HG03039 (cell line): ENCODE measurements at regions not wholly inside any gene's neighbourhood (a gene's known extent, or its start where the extent isn't known, plus 50 kb on each side); places are given as distances from the start of the nearest gene placed in this dataset.

Source experiments
- ATAC-seq: cut with Tn5 transposase; IDR thresholded peaks from one replicate; pipeline ENCODE4 v1.9.1; 2021; ENCODE audit warnings: mild to moderate bottlenecking, moderate library complexity; ENCODE audit not compliant: unreplicated experiment

- no peak for ATAC-seq
These were observed 306.6 kb downstream of the SLC6A15 start for GRCh38 chr12:84605983-84606382.

- no peak for ATAC-seq
These were observed 308.0 kb downstream of the SLC6A15 start for GRCh38 chr12:84604551-84604950.

GRCh38 chr12:84603484-84604248, 308.9 kb downstream of the SLC6A15 start:
- no peak for ATAC-seq

DNA sequence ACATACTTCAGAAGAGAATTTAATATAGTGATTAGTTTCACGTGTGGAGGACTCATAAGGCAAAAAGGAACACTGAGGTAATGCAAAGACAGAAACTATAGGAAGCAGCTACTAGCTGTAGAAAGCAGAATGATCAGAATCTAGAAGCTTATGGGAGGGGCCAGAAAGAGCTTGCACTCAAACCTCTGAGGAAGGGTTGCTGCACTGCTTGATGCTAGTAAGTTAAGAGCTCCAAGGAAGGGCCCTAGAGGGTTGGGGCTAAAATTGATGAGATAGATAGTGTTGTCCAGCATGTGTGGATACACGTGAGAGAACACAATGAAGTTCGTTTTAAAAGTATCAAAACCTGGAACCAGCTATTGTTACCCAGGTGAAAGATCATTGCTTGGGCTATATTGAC, 311.1 kb downstream of the SLC6A15 start:
- ATAC-seq = no peak

GRCh38 chr12:84599539-84599938, 313.1 kb downstream of the SLC6A15 start:
- ATAC-seq = no peak

GRCh38 chr12:84596266-84596665, 316.3 kb downstream of the SLC6A15 start:
- no peak for ATAC-seq

- ATAC-seq = no peak
These were observed 318.4 kb downstream of the SLC6A15 start for GRCh38 chr12:84594157-84594556.

DNA sequence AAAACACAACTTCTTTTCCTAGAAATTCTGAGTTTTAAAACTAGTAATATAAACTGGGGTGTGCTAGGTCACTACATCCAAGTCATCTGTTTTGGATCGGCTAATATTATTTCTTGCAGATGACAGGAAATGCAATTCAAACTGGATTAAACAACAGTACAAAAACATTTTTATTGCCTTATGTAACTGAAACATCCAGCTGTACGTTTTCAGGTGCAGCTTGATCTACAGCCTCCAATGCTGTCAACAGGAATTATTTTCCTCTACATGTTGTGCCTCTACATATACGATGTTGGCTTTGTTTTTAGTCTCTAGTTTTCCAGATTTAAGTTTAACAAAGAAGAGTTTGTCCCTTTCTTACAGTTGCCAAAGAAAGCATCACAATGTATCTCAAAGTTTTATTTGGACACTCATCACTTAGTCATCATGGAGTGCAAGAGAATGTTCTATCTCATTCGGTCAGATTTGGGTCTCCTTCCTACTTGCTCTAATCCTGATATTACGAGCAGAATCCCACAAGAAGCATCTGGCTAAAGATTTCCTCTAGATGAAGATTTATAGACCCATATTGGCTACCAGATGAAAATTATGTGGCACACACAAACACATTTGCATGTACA, 326.7 kb downstream of the SLC6A15 start:
- no peak for ATAC-seq

DNA sequence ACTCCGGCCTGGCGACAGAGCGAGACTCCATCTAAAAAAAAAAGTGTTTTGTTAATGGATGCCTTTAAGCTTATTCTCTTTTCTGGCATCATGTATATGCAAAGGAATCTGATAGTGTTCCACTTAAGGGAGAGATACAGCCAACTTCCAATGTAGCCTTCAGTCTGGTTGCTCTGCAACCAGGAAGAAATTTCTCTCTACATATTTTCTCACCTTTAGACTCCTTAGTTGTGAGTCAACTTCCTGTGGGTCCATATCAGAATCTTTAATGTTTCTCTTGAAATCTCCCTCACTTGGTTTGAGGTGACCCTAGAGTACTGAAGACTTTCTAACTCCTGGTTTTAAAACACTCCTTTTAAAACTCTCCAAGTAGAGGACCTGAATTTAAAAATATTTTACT, 340.4 kb downstream of the SLC6A15 start:
- ATAC-seq = no peak

- no peak for ATAC-seq
These were observed 350.3 kb downstream of the SLC6A15 start for GRCh38 chr12:84562331-84562730.

GRCh38 chr12:84561351-84561750, 351.2 kb downstream of the SLC6A15 start:
- ATAC-seq = no peak

DNA sequence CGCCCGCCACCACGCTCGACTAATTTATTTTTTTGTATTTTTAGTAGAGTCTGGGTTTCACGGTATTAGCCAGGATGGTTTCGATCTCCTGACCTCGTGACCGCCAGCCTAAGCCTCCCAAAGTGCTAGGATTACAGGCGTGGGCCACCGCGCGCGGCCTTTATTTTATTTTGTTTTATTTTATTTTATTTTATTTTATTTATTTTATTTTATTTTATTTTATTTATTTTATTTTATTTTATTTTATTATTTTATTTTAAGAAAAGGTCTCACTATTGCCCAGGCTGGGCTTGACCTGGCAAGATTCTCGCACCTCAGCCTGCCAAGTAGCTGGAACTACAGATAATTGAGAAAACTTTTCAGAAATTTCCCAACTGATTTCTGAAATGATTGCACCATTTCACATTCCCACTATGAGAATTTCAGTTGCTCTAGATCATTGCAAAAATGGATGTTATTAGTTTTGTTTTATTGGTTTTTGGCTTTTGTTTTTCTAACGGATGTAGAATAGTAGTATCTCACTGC, 358.3 kb downstream of the SLC6A15 start:
- ATAC-seq = no peak

- no peak for ATAC-seq
These were observed 359.1 kb downstream of the SLC6A15 start for GRCh38 chr12:84553331-84554117.

GRCh38 chr12:84551373-84551772, 361.2 kb downstream of the SLC6A15 start:
- no peak for ATAC-seq

DNA sequence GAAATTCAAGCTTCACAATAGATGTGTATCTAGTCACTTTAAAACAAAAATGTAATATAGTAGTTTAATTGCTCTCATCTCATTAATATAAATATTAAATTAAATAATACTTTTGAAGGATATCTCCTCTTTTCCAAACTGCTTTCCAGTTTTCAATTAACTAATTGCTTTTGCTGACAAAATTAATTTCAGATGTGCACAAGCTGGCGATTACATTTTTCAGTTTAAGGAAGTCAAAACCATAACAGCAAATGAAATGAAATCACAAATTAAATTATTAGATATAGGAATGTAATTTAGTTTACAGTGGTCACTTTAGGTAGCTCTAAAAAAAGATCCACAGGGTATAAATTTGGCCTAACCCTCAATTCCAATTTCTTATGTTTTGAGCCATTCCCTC, 362.1 kb downstream of the SLC6A15 start:
- no peak for ATAC-seq

DNA sequence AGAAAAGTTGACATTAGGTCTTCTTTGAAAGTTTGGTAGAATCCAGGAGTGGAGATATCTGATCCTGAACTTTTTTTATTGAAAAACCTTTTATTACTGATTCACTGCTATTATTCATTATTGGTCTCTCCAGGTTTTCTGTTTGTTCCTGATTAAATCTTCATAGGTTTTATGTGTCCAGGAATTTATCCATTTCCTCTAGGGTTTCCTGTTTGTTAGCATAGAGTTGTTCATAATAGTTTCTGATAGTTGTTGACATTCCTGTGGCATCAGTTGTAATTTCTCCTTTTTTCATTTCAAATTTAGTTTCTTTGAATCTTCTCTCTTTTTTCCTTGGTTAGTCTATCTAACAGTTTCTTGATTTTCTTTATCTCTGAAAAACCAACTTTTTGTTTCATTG, 370.3 kb downstream of the SLC6A15 start:
- no peak for ATAC-seq

DNA sequence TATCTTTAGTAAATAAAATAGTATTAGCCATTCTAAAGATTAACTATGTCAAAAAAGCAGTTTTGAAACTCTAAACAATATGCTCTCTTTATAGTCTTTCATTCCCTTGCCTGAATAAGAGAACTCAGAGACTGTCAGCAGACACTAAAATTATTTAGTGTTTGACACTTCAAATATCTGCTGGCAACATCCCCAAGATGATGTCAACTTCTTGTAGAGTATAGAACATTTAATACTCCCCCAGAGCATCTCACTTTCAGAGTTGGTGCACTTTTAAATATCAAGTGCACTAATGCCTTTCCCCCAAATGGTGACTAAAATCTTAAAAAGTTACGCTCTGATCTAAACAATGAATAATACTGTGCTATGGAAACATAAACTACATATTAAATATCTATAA, 374.9 kb downstream of the SLC6A15 start:
- ATAC-seq = no peak

DNA sequence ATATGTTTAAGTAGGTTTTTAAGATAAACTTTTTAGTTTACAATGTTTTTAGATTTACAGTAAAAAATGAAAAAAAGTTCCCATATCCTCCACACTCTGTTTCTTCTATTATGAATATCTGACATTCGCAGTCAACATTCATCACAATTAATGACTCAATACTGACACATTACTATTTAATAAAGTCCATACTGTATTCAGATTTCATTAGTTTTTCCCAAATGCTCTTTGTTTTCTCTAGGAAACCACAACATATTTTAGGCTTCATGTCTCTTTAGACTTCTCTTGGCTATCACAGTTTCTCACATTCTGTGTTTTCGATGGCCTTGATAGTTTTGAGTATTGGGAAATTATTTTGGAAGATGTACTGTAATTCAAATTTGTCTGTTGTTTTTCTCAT, 399.8 kb downstream of the SLC6A15 start:
- ATAC-seq = no peak

- no peak for ATAC-seq
These were observed 403.7 kb downstream of the SLC6A15 start for GRCh38 chr12:84508851-84509260.

DNA sequence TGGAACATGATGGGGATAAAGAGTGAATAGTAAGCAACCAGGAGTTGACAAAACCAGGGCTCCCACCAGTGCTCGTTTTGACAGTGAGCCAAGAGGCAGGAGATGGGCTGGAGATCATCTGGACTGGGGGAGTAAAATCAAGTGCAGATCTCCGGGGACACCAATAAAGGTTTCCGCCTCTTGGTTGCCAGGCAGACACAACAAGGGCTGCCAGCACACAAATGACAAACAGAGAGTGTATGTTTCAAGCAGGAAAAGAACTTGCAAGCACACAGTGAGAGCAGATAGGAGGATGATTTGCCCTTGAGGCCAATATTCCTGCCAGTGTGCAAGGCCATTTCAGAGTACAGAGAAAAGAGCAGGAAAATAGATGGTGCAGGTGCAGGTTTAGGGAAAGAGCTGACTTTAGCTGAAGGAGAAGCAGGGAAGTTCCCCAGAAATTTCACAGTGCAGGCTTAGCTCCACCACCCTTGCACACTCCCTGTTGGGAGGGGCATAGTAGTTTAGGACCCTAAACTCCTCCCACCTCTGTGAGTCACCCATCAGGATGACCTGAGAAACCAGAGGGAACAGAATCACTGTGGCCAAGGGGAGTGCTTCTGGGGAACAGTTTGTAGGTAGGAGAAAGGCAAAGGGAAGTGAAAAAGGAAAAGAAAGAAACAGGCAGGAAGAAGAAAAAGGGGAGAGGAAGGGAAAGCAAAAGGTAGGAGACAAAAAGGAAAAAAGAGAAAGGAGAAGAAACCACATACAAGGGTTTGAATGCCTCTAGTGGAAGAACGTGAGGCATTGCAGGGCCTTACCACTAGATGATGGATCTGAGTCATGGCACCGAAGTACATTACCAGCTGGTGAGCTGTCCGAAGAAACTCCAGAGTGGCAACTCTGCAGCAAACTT, 404.4 kb downstream of the SLC6A15 start:
- ATAC-seq = peak; percentile 78

DNA sequence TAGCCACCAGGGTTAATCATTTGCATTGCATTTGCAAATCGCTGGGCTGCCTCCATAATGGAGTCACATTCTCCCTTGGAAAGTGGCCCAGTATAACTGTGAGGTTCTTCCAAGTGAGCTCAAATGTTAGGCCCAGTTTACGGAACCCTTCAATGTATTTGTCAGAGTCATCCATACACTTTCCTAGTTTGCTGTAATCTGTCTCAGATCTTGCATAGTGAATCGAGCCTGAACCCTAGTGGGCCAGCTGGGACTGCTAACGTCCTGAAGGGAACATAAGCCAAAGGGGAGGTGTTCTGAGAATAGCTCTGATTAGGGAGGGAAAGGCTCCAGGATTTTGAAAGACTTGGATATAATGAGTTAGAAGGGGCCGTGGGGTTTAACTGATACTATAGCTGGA, 406.3 kb downstream of the SLC6A15 start:
- no peak for ATAC-seq
